Panc1 (cell line): ENCODE measurements at regions not wholly inside any gene's neighbourhood (a gene's known extent, or its start where the extent isn't known, plus 50 kb on each side); places are given as distances from the start of the nearest gene placed in this dataset.

ENCODE experiments used
- POLR2AphosphoS5 ChIP-seq: IDR thresholded peaks from 2 replicates; pipeline ENCODE4 v1.6.1; 2012; ENCODE audit warnings: mild to moderate bottlenecking, low read depth, low read length, moderate library complexity
- TF ChIP-seq, protein P1 (sequence below): fragments of 450-650 bp; IDR thresholded peaks from 2 replicates; pipeline ENCODE4 v1.5.1; 2017; ENCODE audit warnings: mild to moderate bottlenecking
- TF ChIP-seq, protein P2 (sequence below), 2 experiments: IDR thresholded peaks; 2 replicates each; pipeline ENCODE4 v1.6.1; 2011 to 2012; ENCODE audit warnings: low read depth in 2 of 2, control low read depth in 1 of 2, low read length in 1 of 2, mild to moderate bottlenecking in 1 of 2, moderate library complexity in 1 of 2; ENCODE audit not compliant: insufficient read depth in 1 of 2

DNA sequence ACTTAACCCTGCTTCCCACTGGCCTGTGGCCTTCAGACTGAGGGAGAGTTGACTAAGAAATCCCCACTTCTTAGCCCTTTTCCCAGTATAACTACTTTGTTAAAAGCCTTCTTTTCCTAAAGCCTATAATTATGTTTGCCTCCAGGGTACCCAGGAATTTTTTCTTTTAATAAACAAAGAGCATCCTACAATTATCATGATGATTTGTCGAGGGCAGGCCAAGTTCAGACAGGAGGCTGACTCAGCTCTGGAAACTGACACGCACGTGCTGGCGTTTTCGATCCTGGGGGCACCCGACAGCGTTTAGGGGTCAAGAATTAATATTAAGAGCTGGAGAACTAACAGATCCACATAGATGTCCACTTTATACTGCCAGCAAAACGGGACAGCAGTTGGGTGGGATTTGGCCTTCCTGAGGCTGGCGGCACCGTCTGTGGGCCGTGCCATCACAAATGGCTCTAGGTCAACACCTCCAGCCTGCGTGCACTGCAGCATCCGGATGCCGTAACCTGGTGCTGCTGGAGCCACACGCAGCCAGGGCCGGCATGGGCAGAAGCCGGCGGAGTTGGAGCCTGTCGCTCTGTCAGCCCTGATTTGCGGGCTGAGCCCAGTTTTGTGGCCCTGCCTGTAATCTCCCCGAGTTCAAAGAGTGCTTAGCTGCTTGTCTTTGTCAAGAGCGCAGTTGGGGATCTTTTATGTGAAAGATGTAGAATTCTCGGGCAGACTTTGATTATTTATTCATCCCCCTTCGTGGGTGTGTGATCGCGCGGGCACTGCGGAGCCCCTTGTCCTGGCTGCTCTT, 191.0 kb downstream of the GLI2 start:
- TF ChIP-seq, protein P1, sequence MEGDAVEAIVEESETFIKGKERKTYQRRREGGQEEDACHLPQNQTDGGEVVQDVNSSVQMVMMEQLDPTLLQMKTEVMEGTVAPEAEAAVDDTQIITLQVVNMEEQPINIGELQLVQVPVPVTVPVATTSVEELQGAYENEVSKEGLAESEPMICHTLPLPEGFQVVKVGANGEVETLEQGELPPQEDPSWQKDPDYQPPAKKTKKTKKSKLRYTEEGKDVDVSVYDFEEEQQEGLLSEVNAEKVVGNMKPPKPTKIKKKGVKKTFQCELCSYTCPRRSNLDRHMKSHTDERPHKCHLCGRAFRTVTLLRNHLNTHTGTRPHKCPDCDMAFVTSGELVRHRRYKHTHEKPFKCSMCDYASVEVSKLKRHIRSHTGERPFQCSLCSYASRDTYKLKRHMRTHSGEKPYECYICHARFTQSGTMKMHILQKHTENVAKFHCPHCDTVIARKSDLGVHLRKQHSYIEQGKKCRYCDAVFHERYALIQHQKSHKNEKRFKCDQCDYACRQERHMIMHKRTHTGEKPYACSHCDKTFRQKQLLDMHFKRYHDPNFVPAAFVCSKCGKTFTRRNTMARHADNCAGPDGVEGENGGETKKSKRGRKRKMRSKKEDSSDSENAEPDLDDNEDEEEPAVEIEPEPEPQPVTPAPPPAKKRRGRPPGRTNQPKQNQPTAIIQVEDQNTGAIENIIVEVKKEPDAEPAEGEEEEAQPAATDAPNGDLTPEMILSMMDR: no peak
- TF ChIP-seq, protein P2, sequence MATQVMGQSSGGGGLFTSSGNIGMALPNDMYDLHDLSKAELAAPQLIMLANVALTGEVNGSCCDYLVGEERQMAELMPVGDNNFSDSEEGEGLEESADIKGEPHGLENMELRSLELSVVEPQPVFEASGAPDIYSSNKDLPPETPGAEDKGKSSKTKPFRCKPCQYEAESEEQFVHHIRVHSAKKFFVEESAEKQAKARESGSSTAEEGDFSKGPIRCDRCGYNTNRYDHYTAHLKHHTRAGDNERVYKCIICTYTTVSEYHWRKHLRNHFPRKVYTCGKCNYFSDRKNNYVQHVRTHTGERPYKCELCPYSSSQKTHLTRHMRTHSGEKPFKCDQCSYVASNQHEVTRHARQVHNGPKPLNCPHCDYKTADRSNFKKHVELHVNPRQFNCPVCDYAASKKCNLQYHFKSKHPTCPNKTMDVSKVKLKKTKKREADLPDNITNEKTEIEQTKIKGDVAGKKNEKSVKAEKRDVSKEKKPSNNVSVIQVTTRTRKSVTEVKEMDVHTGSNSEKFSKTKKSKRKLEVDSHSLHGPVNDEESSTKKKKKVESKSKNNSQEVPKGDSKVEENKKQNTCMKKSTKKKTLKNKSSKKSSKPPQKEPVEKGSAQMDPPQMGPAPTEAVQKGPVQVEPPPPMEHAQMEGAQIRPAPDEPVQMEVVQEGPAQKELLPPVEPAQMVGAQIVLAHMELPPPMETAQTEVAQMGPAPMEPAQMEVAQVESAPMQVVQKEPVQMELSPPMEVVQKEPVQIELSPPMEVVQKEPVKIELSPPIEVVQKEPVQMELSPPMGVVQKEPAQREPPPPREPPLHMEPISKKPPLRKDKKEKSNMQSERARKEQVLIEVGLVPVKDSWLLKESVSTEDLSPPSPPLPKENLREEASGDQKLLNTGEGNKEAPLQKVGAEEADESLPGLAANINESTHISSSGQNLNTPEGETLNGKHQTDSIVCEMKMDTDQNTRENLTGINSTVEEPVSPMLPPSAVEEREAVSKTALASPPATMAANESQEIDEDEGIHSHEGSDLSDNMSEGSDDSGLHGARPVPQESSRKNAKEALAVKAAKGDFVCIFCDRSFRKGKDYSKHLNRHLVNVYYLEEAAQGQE (IDR thresholded peaks at IDR 0.05; ENCODE audit: insufficient read depth in 1 of 2, low read depth in 2 of 2, low read length in 1 of 2): no peak
- TF ChIP-seq POLR2AphosphoS5: no peak
